SK-N-SH (cell line): ENCODE measurements at regions not wholly inside any gene's neighbourhood (a gene's known extent, or its start where the extent isn't known, plus 50 kb on each side); places are given as distances from the start of the nearest gene placed in this dataset.

Experiments
- CTCF ChIA-PET: fragments of 300-600, 350-600 bp; formaldehyde crosslinking; extraction: SDS; loops from one replicate; lab custom pipeline; 2021; lab: Yijun Ruan, JAX
- POLR2A ChIA-PET: fragments of 350-600 bp; sonication (Branson Sonifier 250); formaldehyde crosslinking; extraction: SDS; loops from one replicate; lab custom pipeline; 2020; ENCODE audit warnings: antibody characterized with exemption, inconsistent platforms; lab: Yijun Ruan, JAX
- DNase-seq: peaks from one replicate; pipeline ENCODE4 v3.0.0; 2012
- H2AFZ ChIP-seq: fragments of 200-600 bp; sonication (generic); 2 replicates; pipeline ENCODE4 v1.8.1; 2016; ENCODE audit warnings: antibody characterized with exemption, mild to moderate bottlenecking, low read depth
- H3F3A ChIP-seq: fragments of 200-600 bp; sonication (generic); replicated peaks from 2 replicates; pipeline ENCODE3; 2016; ENCODE audit warnings: antibody characterized with exemption, mild to moderate bottlenecking; ENCODE audit not compliant: insufficient read depth
- H3K27ac ChIP-seq, 2 experiments: fragments of 200-500 bp in 1 of 2; fragments of 200-600 bp in 1 of 2; sonication (Bioruptor generic) in 1 of 2; sonication (generic), shearing (Covaris generic) in 1 of 2; 2 replicates each; pipeline versions ENCODE4 v1.5.1 to v1.6.1; 2014 to 2016; ENCODE audit warnings: low read depth in 2 of 2, inconsistent platforms in 1 of 2, low read length in 1 of 2, mild to moderate bottlenecking in 1 of 2, mixed read lengths in 1 of 2
- H3K27me3 ChIP-seq: fragments of 200-600 bp; sonication (generic), shearing (Covaris generic); 2 replicates; pipeline ENCODE4 v1.6.1; 2016; ENCODE audit warnings: mixed run types; ENCODE audit not compliant: insufficient read depth
- H3K36me3 ChIP-seq, 2 experiments: fragments of 200-500 bp in 1 of 2; fragments of 200-600 bp in 1 of 2; sonication (Bioruptor generic) in 1 of 2; sonication (generic) in 1 of 2; replicated peaks in 1 of 2; 2 replicates each; pipeline versions ENCODE3 to v1.5.1; 2014 to 2016; ENCODE audit warnings: low read length in 1 of 2, mild to moderate bottlenecking in 1 of 2; ENCODE audit not compliant: insufficient read depth in 2 of 2, control insufficient read depth in 1 of 2
- H3K4me1 ChIP-seq, 2 experiments: fragments of 200-500 bp in 1 of 2; fragments of 200-600 bp in 1 of 2; sonication (Bioruptor generic) in 1 of 2; sonication (generic), shearing (Covaris generic) in 1 of 2; 2 replicates each; pipeline versions ENCODE4 v1.5.1 to v1.6.1; 2014 to 2016; ENCODE audit warnings: low read depth in 1 of 2, low read length in 1 of 2, mixed run types in 1 of 2; ENCODE audit not compliant: insufficient read depth in 2 of 2, control insufficient read depth in 1 of 2
- H3K4me2 ChIP-seq: fragments of 200-600 bp; sonication (generic), shearing (Covaris generic); 2 replicates; pipeline ENCODE4 v1.6.1; 2017; ENCODE audit warnings: mixed run types
- H3K4me3 ChIP-seq, 2 experiments: fragments of 200-500 bp in 1 of 2; fragments of 200-600 bp in 1 of 2; sonication (Bioruptor generic) in 1 of 2; sonication (generic), shearing (Covaris generic) in 1 of 2; 2 replicates each; pipeline versions ENCODE4 v1.5.1 to v1.8.1; 2014 to 2016; ENCODE audit warnings: low read depth in 2 of 2, inconsistent platforms in 1 of 2, low read length in 1 of 2, mild to moderate bottlenecking in 1 of 2, mixed read lengths in 1 of 2, moderate library complexity in 1 of 2
- H3K79me2 ChIP-seq: fragments of 200-600 bp; sonication (generic); 2 replicates; pipeline ENCODE4 v1.8.1; 2017; ENCODE audit warnings: mild to moderate bottlenecking; ENCODE audit not compliant: insufficient read depth
- H3K9ac ChIP-seq: fragments of 200-600 bp; sonication (generic); 2 replicates; pipeline ENCODE4 v1.6.1; 2017; ENCODE audit warnings: mixed run types
- H3K9me2 ChIP-seq: fragments of 200-600 bp; sonication (generic); 2 replicates; pipeline ENCODE4 v1.6.1; 2017; ENCODE audit warnings: mixed run types
- H3K9me3 ChIP-seq: fragments of 200-600 bp; sonication (generic); 2 replicates; pipeline ENCODE4 v1.6.1; 2017; ENCODE audit warnings: mixed run types, mild to moderate bottlenecking, moderate library complexity
- H4K20me1 ChIP-seq: fragments of 200-600 bp; sonication (generic); 2 replicates; pipeline ENCODE4 v1.6.1; 2017; ENCODE audit warnings: mild to moderate bottlenecking, mixed run types; ENCODE audit not compliant: insufficient read depth
- CHD2 ChIP-seq: fragments of 150-350 bp; IDR thresholded peaks from 2 replicates; pipeline ENCODE4 v1.6.1; 2018; ENCODE audit warnings: low read length; ENCODE audit not compliant: partially characterized antibody
- ELF1 ChIP-seq: IDR thresholded peaks from 2 replicates; pipeline ENCODE4 v1.4.0; 2012
- EP300 ChIP-seq, 2 experiments: IDR thresholded peaks; 2 replicates each; pipeline versions ENCODE4 v1.4.0 to v1.6.1; 2012; ENCODE audit warnings: borderline replicate concordance in 1 of 2, low read depth in 1 of 2, low read length in 1 of 2
- EZH2phosphoT487 ChIP-seq: fragments of 200-600 bp; sonication (generic); IDR thresholded peaks from 2 replicates; pipeline ENCODE4 v1.6.1; 2017; ENCODE audit warnings: low read depth, mixed run types, mild to moderate bottlenecking, antibody characterized with exemption, moderate library complexity, borderline replicate concordance
- FOSL2 ChIP-seq: IDR thresholded peaks from 2 replicates; pipeline ENCODE4 v1.4.0; 2012; ENCODE audit warnings: low read depth, mild to moderate bottlenecking, moderate library complexity, borderline replicate concordance
- GABPA ChIP-seq: IDR thresholded peaks from 2 replicates; pipeline ENCODE4 v1.4.0; 2012; ENCODE audit warnings: low read depth, mild to moderate bottlenecking
- GATA2 ChIP-seq: sonication (generic); formaldehyde crosslinking; IDR thresholded peaks from 2 replicates; pipeline ENCODE4 v1.5.0; 2020; ENCODE audit warnings: mild to moderate bottlenecking, missing genetic modification reagents
- MAX ChIP-seq: IDR thresholded peaks from 2 replicates; pipeline ENCODE4 v1.4.0; 2012; ENCODE audit warnings: low read depth
- NFIC ChIP-seq: IDR thresholded peaks from 2 replicates; pipeline ENCODE4 v1.4.0; 2012; ENCODE audit warnings: borderline replicate concordance
- NRF1 ChIP-seq: IDR thresholded peaks from 2 replicates; pipeline ENCODE4 v1.6.1; 2012; ENCODE audit warnings: low read depth, mild to moderate bottlenecking, low read length
- PBX3 ChIP-seq: IDR thresholded peaks from 2 replicates; pipeline ENCODE4; 2012
- RAD21 ChIP-seq: IDR thresholded peaks from 2 replicates; pipeline ENCODE4 v1.6.1; 2012; ENCODE audit warnings: mild to moderate bottlenecking, low read length
- RCOR1 ChIP-seq: fragments of 150-350 bp; IDR thresholded peaks from 2 replicates; pipeline ENCODE4 v1.6.1; 2017; ENCODE audit warnings: antibody characterized with exemption, low read length
- REST ChIP-seq: IDR thresholded peaks from 2 replicates; pipeline ENCODE4 v1.6.1; 2012; ENCODE audit warnings: mild to moderate bottlenecking, low read depth, low read length, moderate library complexity
- RXRA ChIP-seq: IDR thresholded peaks from 2 replicates; pipeline ENCODE4 v1.4.0; 2012; ENCODE audit warnings: low read depth, mild to moderate bottlenecking, borderline replicate concordance
- TAF1 ChIP-seq: IDR thresholded peaks from 2 replicates; pipeline ENCODE4 v1.6.1; 2012; ENCODE audit warnings: low read depth, mild to moderate bottlenecking, low read length, moderate library complexity, borderline replicate concordance
- TCF12 ChIP-seq: IDR thresholded peaks from 2 replicates; pipeline ENCODE4 v1.4.0; 2012
- USF1 ChIP-seq: IDR thresholded peaks from 2 replicates; pipeline ENCODE4 v1.4.0; 2012; ENCODE audit warnings: low read depth, borderline replicate concordance
- USF2 ChIP-seq: fragments of 150-350 bp; IDR thresholded peaks from 2 replicates; pipeline ENCODE4 v1.6.1; 2017; ENCODE audit warnings: antibody characterized with exemption, low read length, low read depth, borderline replicate concordance
- YY1 ChIP-seq: IDR thresholded peaks from 2 replicates; pipeline ENCODE4 v1.4.0; 2012; ENCODE audit warnings: low read depth, mild to moderate bottlenecking
- WGBS: methylation state at CpG from one replicate; pipeline ENCODE4 v1.1.6; 2017; ENCODE audit warnings: low lambda C conversion rate; 5-methylcytosine and 5-hydroxymethylcytosine counted together

- no peak for DNase-seq
- Histone ChIP-seq H3K36me3 (peaks cover 0 to 4% of the 10 kb centered on the region in 2 experiments), H3K4me3 (no peak overlapping the region), H3K9ac (no peak overlapping the region), H3K4me2 (no peak overlapping the region), H3K79me2 (no peaks in the 10 kb centered on the region), H3F3A (peaks cover 23% of the 10 kb centered on the region), H2AFZ (no peak overlapping the region), H3K27ac (no peak overlapping the region), H3K4me1 (peaks cover 7 to 12% of the 10 kb centered on the region in 2 experiments; a peak in 3 of 4 replicates), H3K9me2 (no peaks in the 10 kb centered on the region), H4K20me1 (no peaks in the 10 kb centered on the region), H3K27me3 (no peaks in the 10 kb centered on the region), H3K9me3 (no peaks in the 10 kb centered on the region)
- CTCF ChIA-PET = interaction anchor here (0.7 to 1.7 kb wide), 3 partner anchors 9 to 29 kb away, joined by 3 to 6 read pairs (median 3); no protein-coding TSS in a partner anchor
- WGBS = 43% methylated on average over 1 of the region's 1 CpG
- TF ChIP-seq USF2 (no peak), USF1 (no peak), TCF12 (no peak), CHD2 (no peak), GABPA (no peak), YY1 (no peak), NFIC (no peak), RCOR1 (no peak), RXRA (no peak), FOSL2 (no peak), RAD21 (no peak), MAX (no peak), GATA2 (CRISPR knock-in tag) (no peak), NRF1 (no peak), TAF1 (no peak)
- POLR2A ChIA-PET = no interaction called here
Observed at GRCh38 chr4:15366721-15367120, 61.1 kb upstream of the C1QTNF7 start.

- CTCF ChIA-PET = no interaction called here
- POLR2A ChIA-PET = no interaction called here
- no peaks in the 10 kb centered on the region for H3K9me2 ChIP-seq
- H3K4me1 ChIP-seq = peaks cover 2 to 12% of the 10 kb centered on the region in 2 experiments; a peak in 3 of 4 replicates
- H3F3A ChIP-seq = peaks cover 23% of the 10 kb centered on the region
- no peaks in the 10 kb centered on the region for H4K20me1 ChIP-seq
- H3K36me3 ChIP-seq = peaks cover 0 to 4% of the 10 kb centered on the region in 2 experiments
- peak overlapping the region; percentile 72 to 73; a peak in 3 of 4 replicates for H3K27ac ChIP-seq
- no peaks in the 10 kb centered on the region for H3K27me3 ChIP-seq
- DNase-seq = no peak
- H3K79me2 ChIP-seq = no peaks in the 10 kb centered on the region
- 0 out of 2 replicates have a peak overlapping the region, but pooled peaks have one; percentile 15 for H3K4me2 ChIP-seq
- WGBS = 24% methylated on average over 3 of the region's 3 CpGs
- no peak overlapping the region for H3K9ac ChIP-seq
- H2AFZ ChIP-seq = no peak overlapping the region
- no peaks in the 10 kb centered on the region for H3K9me3 ChIP-seq
- no peak overlapping the region for H3K4me3 ChIP-seq
- TF ChIP-seq EZH2phosphoT487 (no peak), USF1 (no peak), ELF1 (0 out of 2 replicates have a peak, but pooled peaks have one; percentile 18), NRF1 (no peak), CHD2 (no peak), REST (no peak), EP300 (IDR thresholded peaks at IDR 0.05; ENCODE audit: borderline replicate concordance in 1 of 2, low read depth in 1 of 2, low read length in 1 of 2) (peak; percentile 29 to 92; a peak in 2 of 4 replicates), PBX3 (peak; percentile 92), USF2 (no peak), RAD21 (no peak)
Observed at GRCh38 chr4:15368856-15369255, 59.0 kb upstream of the C1QTNF7 start.
